ENCODE measurements at regions not wholly inside any gene's neighbourhood (a gene's known extent, or its start where the extent isn't known, plus 50 kb on each side); places are given as distances from the start of the nearest gene placed in this dataset.
"Not testable (repeated sequence)": the region's sequence is repeated elsewhere in the genome, so short reads cannot be mapped to it uniquely, and the experiment has no call there.

- DNase-seq (ENCODE audit: low read depth in 2 of 2): no peak
Measured at GRCh38 chr9:86491468-86492266, 137.5 kb upstream of the TUT7 start.

GRCh38 chr9:86488794-86489193 is 134.6 kb upstream of the TUT7 start:
- no peak for DNase-seq (ENCODE audit: low read depth in 2 of 2)

DNA sequence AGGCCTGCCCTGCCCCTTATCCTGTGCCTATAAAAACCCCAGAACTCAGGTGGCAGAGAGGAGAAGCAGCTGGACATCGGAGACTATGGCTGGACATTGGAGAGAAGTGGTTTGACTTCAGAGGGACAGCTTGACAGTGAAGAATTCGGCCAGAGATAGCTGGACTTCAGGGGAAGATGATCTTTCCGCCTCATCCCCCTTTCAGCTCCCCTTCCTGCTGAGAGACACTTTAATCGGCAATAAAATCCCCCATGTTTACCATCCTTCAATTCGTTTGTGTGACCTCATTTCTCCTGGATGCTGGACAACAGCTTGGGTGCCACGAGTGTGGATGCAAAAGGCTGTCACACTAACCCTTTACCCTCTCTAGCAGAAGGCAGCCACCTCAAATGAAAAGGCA is 134.1 kb upstream of the TUT7 start:
- DNase-seq (ENCODE audit: low read depth in 2 of 2): no peak

- DNase-seq (ENCODE audit: low read depth in 2 of 2): no peak
Measured at GRCh38 chr9:86487838-86488233, 133.6 kb upstream of the TUT7 start.

DNA sequence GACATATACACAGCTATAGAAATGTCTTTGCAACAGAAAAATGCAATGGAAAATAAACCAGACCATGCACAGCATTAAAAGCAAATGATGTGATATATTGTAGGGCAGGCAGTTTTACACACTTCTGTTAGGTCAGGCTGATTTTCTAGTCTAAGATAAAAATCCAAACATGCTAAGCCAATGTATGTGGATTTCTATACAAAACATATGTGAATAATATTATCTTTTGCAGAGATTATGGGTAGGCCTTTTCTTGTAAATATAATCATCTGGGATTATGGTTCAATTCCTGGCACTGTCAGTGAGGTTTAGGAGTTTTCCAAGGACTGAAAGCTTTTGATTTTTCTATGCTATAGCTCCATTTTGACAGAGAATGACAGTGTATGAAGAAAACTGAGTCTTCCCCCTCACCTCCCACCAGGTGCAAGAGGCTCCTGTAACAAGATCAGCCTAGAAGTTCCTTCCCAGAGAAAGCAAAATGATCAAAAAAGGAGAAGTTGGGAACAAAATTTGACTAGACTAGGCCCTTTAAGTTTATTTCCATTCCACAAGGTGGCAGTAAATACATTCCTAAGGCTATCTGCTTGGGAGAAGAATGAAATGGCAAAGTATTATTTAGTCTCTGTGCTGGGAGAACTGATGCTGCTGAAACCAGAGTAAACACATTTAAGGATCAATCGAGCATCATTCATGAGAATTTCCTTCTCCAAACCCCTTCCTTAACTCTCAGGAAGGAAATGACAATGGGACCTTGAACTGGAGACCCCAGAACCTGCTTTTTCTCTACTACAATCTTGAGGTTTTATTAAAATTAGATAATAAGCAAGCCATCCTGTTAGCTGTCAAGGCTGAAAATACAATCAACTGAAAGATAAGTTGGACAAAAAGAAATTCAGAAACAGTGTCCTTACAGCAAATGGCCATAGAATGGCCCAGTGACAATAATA is 133.0 kb upstream of the TUT7 start:
- no peak for DNase-seq (ENCODE audit: low read depth in 2 of 2)

- DNase-seq (ENCODE audit: low read depth in 2 of 2): no peak
Measured at GRCh38 chr9:86485359-86485758, 131.1 kb upstream of the TUT7 start.

- DNase-seq (ENCODE audit: low read depth in 2 of 2): no peak
Measured at GRCh38 chr9:86483496-86483895, 129.3 kb upstream of the TUT7 start.

DNA sequence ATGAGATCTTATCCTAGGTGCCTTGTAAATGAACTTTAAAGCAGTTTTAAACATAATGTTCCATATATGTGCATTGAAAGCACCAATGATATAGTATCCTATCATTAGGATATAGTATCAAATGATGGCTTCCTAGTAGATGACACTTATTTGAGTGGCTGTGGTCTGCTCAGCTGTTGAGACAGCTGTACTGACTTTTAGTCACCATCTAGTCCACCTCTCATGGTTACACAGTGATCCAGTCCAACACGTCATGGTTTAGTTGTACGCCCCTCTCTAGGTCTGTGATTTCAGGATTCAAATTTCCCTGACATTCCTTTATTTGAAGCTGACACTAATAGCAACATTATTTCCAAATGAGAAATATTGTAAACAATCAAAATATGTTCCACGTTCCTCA is 127.3 kb upstream of the TUT7 start:
- no peak for DNase-seq (ENCODE audit: low read depth in 2 of 2)

- DNase-seq (ENCODE audit: low read depth in 2 of 2): not testable (repeated sequence)
Measured at GRCh38 chr9:86475255-86475654, 121.0 kb upstream of the TUT7 start.

DNA sequence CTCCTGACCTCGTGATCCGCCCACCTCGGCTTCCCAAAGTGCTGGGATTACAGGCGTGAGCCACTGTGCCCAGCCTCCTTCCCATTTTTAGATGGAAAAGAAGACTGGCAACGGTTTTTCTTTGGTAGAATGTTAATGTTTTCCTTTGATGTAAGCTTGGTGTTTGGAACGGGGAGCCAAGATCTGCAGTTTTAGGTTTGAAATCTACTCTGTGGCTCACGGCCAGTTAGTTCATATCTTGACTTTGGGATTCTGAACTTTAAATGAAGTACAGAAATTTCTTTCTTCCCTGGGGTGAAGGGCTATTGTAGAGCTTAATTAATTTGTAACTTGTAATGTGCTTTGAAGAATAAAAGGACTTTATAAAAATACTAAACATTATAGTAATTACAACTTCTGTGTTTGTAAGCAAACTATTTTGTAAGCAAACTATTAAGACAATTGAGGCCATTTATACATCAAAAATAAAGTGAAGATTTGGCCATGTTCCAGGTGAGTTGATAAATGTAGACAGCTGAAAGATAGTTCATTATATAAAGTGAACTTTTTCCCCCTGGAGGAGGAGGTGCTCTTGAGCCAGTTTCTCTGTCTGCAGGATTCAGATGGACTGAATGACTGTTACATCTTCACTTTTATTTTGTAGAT is 117.1 kb upstream of the TUT7 start:
- DNase-seq (ENCODE audit: low read depth in 2 of 2): no peak

DNA sequence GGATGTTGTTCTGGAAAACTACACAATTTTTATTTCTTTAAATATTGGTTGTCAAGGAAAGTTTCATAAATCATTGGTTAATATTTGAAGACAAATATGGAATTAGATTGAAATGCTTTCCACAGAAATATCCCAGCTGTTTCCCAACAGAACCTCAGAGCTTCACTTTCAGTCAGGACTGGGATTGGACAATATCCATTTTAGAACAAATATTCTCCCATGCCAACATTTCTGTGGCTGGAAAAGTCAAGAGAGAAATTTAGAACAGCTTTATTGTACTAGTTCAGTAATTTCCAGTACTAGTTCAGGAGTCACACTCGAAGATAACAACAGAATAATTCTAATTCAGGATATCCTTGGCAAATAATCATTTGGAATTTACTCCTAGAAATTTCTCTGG is 116.1 kb upstream of the TUT7 start:
- DNase-seq (ENCODE audit: low read depth in 2 of 2): no peak

GRCh38 chr9:86469476-86470250 is 115.5 kb upstream of the TUT7 start:
- DNase-seq (ENCODE audit: low read depth in 2 of 2): no peak

DNA sequence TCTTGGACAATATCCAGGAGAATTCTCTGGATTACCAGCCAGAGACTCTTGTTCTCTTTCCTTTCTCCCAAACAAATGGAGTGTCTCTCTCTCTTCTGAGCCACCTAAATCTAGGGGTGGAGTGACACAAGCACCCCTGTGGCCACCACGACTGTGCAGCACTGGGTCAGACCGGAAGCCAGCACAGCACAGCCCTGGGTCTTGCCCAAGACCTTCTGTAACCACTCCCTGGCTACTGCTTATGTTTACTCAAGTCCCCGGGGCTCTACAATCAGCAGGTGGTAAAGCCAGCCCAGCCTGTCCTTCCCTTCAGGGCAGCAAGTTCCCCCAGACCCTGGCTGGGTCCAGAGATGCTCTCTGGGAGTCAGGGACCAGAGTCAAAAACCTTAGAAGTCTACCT is 110.0 kb upstream of the TUT7 start:
- no peak for DNase-seq (ENCODE audit: low read depth in 2 of 2)

- DNase-seq (ENCODE audit: low read depth in 2 of 2): no peak
Measured at GRCh38 chr9:86460216-86461002, 106.2 kb upstream of the TUT7 start.

DNA sequence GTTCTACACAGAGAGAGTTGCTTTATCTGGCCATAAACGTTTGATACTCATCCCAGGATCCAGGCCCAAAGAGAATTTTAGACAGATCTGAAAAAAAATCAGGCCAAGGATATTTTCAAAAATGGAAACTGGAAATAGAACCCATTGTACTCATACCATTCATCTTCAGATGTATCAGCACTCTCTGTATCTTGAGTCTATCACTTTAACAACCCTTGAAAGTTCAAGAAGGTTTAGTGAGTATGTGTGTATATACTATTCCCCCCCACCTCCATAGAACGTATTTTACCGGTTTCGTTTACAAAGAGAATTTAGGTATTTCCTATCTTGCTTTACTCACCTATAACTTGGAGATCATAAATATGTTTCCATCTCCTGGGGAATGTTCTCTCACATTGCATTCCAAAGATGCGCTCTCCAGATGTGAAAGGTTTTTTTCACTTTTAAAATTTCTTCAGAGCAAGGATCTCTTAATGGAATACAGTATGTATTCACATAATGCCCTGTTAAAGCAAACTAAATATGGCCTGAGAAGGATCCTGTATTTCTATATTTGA is 105.5 kb upstream of the TUT7 start:
- no peak for DNase-seq (ENCODE audit: low read depth in 2 of 2)

DNA sequence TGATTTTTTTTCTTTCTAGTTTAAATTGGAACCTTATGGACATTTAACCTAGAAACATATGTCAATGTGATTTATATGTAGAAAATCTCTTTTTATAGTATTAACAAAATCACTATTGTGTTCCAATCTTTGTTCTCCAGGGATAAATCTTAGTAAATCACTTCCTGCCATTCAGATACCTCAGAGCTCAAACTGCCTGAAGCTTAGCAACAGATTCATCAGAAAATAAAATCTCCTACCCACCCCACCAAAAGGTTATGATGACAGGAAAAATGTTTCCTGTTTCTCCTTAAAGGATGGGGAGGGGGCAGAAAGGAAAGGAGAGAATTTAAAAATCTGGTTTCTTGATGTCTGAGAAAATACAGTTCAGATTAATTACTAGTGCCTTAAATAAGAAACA is 105.0 kb upstream of the TUT7 start:
- no peak for DNase-seq (ENCODE audit: low read depth in 2 of 2)

- DNase-seq (ENCODE audit: low read depth in 2 of 2): no peak
Measured at GRCh38 chr9:86458191-86458855, 104.1 kb upstream of the TUT7 start.

DNA sequence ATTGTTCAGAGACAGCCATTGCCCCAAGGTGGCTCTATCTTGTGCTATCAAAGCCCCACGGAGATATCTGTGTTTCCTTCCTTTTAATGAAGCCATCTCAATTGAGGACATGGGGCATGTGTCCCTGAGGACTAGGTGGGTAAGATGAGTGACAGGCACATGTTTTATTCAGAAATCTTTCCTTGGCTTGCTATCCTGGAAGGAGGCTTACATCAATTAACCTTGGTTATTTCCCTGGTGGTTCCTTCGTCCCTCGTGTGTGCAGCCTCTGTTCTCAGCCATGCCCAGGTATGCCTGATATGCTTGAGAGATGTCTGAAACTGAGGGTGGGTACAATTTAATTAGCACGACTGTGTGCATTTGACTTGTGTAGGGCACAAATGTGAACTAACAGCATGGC is 102.2 kb upstream of the TUT7 start:
- DNase-seq (ENCODE audit: low read depth in 2 of 2): no peak

- DNase-seq (ENCODE audit: low read depth in 2 of 2): no peak
Measured at GRCh38 chr9:86454701-86455615, 100.7 kb upstream of the TUT7 start.

All from stimulated activated CD4-positive, alpha-beta T cell treated with anti-CD3 and anti-CD28 coated beads, Interleukin-12 subunit alpha, Interleukin-12 subunit beta, amount 100 ng/mL, for 24 hours (primary cell).